GM19025 (cell line): ENCODE measurements at regions not wholly inside any gene's neighbourhood (a gene's known extent, or its start where the extent isn't known, plus 50 kb on each side); places are given as distances from the start of the nearest gene placed in this dataset.

Experiments used
- ATAC-seq: cut with Tn5 transposase; IDR thresholded peaks from one replicate; pipeline ENCODE4 v1.9.1; 2021; ENCODE audit warnings: mild to moderate bottlenecking, low read depth, moderate library complexity; ENCODE audit not compliant: unreplicated experiment

DNA sequence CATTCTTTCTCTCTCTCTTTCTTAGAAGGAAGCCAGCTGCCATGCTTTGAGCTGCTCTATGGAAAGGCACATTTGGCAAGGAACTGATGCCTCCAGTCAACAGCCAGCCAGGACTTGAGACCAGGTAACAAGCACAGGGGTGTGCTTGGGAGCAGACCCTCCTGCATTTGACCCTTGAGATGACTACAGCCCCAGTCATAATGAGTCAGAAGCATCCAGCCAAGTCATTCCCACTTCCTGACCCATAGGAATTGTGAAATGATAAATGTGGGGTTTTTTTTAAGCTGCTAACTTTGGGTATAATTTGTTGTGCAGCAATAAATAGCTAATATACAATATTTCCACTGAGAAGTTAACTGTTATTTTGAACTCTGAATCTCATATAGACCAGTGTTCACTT is 446.9 kb downstream of the GRXCR1 start:
- no peak for ATAC-seq

DNA sequence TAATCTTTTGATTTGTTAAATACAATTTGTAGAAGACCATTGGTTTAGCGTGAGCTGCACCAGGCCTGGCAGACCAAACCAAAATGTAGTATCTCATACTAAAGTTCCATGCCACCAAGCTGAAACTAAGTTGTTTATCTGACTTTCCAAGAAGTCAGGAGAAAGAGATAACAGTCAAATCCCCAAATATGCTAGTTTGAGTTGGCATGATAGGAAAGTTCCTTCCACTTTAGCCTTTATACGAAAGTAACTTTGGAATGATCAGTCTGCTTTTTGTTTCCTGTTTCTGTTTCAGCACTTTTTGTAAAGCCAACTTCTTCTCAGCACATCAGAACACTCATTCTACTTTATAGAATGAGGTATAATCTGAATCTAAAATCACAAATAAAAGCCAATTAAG is 449.2 kb downstream of the GRXCR1 start:
- ATAC-seq: no peak

DNA sequence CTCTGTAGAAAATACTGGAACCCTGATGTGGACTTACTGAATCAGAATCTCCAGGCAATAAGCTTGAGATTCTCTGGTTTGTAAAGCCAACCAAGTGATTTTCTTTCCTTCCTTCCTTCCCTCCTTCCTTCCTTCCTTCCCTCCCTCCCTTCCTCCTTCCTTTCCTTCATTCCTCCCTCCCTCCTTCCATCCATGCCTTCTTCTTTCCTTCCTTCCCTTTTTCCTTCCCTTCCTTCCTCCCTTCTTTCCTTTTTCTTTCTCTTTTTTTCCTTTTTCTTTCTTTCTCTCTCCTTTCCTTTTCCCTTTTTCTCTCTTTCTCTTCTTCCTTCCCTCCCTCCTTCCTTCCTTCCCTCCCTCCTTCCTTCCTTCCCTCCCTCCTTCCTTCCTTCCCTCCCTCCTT is 450.8 kb downstream of the GRXCR1 start:
- no peak for ATAC-seq

DNA sequence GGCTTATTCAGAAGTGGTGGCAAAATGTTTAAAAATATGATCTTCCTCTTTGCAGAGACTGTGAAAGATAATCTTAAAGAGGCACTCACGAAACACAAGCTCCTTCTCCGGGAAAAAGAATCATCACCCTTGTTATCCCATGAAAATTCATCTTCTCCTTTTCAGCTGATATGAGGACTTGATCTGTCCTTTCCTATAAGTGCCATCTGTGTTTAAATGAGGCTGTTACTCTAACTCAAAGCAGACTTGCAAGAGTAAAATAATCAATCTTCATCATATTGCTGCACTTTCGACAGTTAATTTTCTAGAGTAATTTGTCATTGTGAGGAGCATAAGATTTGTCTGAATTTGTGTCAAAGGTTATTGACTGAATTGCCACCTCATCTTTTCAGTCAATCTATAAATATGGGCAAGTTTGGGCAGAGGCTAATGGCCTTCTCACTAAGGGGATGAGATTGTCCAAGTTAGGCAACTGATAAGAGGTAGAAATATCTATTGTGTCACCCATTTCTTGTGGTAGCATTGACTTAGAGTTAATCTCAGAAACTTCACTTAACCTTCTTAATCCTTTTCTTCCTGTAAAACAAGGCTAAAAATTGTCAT is 452.9 kb downstream of the GRXCR1 start:
- no peak for ATAC-seq

DNA sequence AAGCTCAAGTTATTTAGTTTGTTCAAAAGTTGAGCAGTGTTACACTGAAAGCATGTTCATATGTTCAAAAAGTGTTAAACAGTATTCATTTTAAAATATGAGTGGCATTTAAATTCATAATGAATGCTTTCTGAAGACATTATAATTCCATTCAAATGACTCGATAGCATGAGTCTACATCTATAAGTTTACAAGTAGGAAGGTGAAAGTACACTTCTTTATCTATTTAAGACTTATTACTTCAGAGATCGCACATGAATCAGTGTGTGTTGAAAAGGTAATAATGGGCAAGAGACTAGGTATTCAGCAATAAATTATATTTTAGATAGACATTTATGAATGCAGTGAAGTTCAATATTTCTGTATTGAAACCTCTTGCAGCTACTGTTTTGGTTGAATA is 456.1 kb downstream of the GRXCR1 start:
- no peak for ATAC-seq

DNA sequence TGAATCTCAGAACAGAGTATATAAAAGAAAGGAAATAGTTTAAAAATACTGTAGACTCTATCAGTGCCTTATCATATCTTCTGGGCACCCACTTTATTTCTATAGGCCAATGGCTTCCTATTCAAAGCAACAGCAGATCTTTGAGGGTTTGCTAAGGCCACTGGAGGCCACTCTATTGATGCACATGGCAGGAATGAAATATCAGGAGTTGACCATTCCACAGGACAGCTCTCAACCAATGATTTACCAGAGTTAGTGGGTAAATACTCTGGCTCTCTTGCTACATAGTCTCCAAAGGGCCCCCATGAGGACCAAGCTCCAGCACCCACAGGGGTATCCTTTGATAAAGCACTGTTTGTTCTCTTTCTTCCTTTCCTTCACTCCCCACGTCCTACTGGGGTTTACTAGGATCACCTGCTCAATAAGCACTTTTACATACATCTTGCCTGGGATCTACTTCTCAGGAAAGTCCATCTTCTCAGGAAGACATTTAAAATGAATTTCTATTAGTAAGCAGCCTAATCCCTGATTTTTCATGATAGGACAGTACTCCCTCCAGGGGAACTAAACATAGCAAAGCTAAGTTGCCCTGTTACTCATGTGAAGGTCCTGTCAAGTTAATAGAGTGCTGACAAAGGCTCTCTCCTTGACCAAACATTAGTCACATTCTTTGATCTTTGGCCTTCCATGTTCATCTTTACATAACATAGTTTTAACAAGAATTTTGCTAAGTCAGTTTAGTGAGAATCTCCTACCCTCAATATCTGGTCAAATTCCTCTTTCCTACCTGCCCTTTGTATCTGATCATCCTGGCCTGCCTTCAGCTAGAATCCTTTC is 459.7 kb downstream of the GRXCR1 start:
- no peak for ATAC-seq

DNA sequence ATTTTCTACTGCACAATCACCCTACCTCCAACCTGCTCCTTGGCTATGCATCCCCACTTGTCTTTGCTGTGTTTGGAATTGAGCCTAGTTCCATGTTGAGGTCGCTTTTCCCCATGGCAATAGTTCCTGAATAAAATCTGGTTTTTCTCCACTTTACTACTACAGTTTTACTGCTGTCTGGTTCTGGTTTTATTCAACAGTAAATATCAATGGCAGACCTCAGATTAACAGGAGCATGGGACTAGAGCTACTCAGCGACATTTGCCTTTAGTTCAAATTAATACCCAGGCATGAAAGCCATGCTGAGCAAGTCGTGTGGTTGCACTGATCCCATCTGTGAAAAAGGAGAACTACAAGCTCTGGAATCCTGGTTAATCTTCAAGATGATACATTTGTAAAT is 460.3 kb downstream of the GRXCR1 start:
- no peak for ATAC-seq

DNA sequence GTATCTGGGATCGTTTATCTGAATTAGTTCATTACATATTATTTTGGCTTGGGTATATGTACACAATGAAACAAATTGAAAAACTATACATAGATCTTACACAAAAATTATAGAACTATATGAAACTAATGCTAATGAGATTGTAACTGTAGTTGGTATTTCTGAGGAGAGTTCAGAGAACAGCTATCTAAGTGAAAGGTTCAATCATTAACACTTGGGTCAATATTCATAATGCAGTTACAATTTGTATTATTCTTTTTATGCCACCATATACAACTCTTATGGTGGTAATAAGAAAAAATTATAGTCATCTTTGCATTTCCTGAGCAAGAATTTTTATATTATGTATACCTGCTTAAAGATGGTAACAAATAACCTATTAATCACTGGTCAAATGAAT is 461.0 kb downstream of the GRXCR1 start:
- no peak for ATAC-seq

DNA sequence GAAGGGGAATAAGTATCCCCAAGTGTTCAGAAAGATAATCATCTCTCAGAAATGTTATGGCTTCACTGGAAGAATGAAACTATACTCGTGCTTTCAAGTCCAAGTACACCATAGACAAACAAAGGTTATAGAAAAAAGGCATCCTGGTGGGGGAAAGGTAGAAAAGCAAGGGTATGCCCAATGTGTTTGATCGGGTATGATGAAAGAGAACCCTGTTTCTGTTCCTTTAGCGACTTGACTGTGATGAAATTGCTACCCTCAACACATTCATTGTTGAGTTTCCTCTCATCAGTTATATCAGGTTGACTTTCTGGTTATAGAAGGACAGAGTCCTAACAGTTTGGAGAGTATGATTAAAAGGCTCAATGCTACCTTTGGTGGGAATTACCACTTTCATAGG is 464.3 kb downstream of the GRXCR1 start:
- ATAC-seq: no peak

DNA sequence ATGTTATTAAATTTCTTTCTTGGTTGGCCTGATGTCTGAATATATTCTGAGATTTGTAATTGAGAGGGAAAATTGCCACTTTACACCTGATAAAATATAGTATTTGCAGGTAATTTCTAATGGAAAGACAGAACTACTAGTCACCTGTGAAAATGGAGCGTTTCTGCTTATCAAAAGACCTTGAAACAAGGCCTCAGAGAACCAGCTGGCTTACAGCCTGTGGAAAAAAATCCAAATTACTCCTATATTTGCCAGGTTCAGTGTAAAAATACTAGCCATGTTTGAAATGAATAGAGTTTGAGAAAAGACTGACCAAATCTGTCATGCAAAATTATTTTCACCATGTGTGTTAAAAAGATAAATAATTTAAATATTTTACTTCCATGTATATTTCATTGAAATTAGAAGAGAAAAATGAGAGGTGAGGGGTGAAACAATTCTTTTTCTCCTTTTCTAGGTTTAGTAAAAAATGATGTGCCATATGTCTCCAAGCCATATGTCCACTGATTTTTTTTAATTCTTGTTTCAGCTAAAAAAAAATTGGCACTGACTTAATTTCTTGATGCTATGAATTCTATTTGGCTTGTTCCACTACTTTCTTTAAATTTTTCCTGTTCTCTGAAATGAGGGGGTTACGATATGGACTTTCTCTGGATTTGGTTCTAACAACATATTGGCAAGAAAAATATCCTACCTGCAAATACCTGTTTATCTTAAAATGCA is 464.9 kb downstream of the GRXCR1 start:
- no peak for ATAC-seq

DNA sequence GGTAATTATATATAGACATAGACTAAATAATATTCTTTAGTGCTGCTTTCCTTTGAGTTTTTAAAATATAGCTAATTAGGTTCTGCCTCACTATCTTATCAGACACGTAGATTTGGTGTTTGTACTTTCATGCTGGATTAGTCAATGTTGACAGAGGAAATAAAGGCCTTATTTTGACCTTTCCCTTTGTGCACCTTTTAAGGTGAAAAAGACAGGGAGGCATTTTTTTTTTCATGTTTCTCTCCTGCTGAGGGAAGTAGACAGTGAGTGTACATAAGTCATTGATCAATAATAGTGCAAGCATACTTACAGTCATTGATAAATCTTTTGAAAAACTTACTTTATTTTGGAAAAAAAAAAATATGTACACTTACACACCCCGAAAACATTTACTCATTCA is 467.8 kb downstream of the GRXCR1 start:
- ATAC-seq: no peak

DNA sequence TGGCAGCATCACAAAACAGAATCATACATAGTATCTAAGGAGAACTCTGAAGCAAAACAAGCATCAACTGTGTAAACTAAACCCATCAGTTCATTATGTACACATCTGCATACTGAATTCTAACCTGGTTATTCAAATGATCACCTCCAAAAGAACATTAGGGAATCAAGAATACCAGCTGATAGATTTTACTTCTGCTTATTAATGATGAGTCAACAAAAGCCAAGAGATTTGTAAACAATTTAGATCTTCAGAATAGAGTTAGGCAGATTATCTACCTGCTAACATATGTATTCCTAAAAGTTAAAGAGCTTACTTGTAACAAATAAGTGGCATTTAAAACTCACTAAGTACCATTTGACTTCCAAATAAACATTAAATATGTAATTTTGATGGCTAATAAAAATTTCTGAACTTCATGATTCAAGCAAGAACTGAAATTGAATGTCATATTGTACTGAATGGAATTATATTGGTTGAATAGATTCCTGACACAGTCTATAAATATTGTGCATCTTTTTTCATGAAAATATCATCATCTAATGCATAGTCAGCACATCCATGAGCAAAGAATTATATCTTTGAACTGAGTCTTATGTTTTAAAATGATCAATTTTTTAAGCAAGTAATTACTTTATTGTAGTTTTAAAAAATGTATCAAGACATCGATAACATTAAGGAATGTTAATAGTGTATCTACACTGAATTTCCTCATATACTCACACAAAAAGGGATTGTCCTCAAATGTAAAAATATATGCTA is 470.5 kb downstream of the GRXCR1 start:
- no peak for ATAC-seq

DNA sequence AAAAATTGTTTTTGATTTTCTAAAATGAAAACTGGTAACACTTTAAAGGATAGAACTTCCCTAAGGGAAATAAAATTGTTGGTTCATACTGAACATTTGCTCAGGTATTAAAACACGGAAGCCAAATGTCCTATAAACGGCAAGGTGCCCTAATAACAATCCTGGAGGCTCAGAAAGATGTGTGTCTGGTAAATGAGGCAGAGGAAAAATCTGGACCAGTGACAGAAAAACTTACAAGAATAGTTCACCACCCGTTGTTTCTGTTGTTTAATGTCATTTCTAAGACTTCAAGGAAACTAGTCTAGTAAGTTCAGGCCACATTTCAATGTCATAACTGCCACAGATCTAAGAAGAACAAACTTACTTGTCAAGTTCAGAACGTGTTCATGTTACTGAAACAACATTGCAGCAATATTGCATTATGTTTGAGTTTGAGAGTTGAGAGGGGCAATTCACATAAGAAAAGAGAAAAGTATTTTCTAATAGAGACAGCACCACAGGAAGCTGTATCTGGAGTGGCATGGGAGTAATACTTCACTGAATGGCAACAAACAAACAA is 476.6 kb downstream of the GRXCR1 start:
- no peak for ATAC-seq

DNA sequence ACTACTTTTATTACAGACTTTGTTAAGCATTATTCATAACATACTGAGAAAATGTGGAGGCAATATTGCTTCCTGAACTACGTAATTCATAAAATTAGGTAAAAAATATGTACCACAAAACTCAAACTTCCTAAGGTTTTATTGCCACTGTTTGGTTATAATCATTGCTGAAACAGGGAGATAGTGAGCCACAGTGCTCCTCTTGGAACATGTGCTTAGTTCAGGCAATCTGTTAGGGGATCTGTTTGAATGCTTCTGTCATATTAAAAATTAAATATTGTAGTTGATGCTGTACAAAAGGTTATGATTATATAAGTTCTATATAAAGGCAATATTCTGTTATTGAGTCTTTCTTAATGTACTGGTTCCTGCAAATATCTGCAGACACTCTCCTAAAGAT is 480.7 kb downstream of the GRXCR1 start:
- no peak for ATAC-seq

DNA sequence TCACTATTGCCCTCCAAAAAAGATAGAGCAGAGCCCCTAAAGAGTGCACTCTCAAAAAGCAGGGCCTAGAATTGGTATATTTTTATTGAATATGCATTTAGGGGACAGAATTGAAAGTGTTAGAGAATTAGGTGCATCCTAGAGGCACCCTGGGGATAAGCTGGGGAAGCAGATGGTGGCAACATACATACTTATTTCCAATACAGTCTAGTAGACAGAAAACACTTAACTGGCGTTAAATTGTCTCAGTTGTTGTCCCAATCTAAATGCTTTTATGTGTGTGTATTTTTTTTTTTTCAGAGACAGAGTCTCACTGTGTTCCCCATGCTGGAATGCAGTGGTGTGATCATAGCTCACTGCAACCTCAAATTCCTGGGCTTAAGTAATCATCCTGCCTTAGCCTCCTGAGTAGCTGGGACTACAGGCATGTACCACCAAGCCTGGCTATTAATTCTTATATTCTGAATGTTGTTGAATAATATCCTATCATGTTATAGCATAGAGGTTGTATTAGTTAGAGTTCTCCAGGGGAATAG is 481.8 kb downstream of the GRXCR1 start:
- no peak for ATAC-seq

DNA sequence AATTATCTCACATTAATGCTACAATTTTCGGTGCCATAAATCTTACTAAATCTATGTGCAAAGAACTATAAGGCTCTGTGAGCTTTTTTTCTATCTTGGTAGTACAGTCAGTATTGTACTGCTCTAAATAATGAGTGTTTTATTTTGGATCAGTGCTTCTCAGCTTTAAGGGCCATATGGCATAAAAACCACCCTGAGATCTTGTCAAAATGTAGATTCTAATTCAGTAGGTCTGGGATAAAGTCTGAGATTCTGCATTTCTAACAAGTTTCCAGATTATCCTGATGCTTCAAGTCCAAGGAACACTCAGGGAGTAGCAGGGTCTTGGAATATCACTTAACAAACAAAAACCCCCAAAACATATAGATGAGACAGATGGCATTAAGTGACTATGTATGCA is 486.5 kb downstream of the GRXCR1 start:
- no peak for ATAC-seq

DNA sequence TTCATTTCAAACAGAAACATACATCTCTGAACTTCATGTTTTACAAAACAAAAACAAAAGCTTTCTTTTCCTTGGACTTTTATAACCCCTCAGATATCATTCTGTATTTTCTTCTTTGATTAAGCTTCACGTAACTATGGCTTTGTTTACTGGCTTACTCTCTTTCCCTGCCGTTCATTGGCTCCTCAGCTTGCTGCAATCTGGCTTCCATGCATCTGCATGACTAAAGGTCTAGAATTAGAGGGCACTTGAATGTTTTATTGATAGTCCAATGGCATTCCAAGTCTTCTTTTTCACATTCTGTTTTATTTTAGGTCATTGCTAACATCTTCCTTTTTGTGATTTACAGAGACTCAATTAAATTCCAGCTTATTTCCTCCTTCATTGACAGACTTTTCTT is 487.6 kb downstream of the GRXCR1 start:
- no peak for ATAC-seq

DNA sequence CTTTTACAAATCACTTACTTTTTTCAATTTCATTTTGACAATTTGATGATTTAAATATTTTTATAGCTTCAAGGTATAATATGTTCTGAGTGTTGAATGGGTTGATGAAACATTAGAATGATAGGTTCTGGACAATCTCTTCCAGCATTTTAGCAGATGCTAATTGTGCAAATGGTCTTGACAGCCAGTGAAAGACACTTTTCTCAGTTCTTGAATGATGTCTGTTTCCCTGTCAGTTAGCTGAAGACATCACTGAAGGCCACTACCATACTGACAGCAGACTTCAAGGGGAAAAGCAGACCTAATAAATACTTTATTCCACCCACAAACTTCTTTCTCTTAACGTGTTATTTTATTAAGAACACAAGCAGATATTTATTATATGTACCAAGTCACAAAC is 498.6 kb downstream of the GRXCR1 start:
- ATAC-seq: no peak

DNA sequence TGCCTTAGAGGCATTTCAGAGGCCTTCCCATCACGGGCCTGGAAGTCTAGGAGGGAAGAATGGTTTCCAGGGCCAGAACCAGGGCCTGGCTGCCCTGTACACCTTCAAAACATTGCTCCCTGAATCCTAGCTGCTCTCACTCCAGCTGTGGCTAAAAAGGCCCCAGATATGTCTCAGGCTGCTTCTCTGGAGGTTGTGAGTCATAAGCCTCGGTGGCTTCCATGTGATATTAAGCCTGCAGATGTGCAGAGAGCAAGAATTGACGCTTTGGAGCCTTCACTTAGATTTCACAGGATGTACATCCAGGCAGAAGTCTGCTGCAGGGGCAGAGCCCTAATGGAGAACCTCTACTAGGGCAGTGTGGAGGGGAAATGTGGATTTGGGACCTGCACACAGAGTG is 502.5 kb downstream of the GRXCR1 start:
- no peak for ATAC-seq

DNA sequence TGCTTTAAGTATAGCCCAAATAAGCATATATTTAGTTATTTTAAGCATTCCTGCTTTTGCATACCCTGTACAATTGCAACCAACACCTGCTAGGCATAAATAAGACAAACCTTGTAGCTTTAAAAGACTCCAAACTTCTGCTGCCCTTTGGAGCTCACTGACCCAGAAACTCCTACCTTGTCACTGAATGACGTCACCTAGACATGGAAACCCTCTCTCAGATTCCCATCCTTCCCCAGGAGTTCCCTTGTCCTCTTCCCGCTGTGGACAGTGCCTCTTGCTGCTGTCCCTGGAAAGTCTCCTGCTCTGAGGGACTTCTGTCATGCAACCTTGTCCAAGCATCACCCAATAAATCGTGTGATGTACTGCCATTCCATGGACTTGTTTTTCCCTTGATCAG is 507.2 kb downstream of the GRXCR1 start:
- ATAC-seq: no peak
